Esophagus (tissue), 2 donors: ENCODE measurements at regions not wholly inside any gene's neighbourhood (a gene's known extent, or its start where the extent isn't known, plus 50 kb on each side); places are given as distances from the start of the nearest gene placed in this dataset.

ENCODE experiments used
- H3K27ac ChIP-seq, 2 donors: one replicate each; pipeline ENCODE4 v1.5.1; 2013; ENCODE audit warnings: low read depth in 2 of 2, mild to moderate bottlenecking in 2 of 2, inconsistent platforms in 1 of 2, low read length in 1 of 2, moderate library complexity in 1 of 2
- H3K27me3 ChIP-seq, 2 donors: one replicate each; pipeline ENCODE4 v1.6.1; 2013; ENCODE audit warnings: low read length in 2 of 2, control low read depth in 1 of 2, mild to moderate bottlenecking in 1 of 2; ENCODE audit not compliant: insufficient read depth in 2 of 2, control insufficient read depth in 1 of 2
- H3K36me3 ChIP-seq, 2 donors: one replicate each; pipeline ENCODE4 v1.6.1; 2013; ENCODE audit warnings: low read length in 1 of 2; ENCODE audit not compliant: control insufficient read depth in 2 of 2, insufficient read depth in 2 of 2
- H3K4me1 ChIP-seq, 2 donors: one replicate each; pipeline ENCODE4 v1.6.1; 2013; ENCODE audit warnings: low read length in 1 of 2; ENCODE audit not compliant: control insufficient read depth in 2 of 2, insufficient read depth in 2 of 2
- H3K4me3 ChIP-seq, 2 donors: one replicate each; pipeline ENCODE4 v1.5.1; 2013; ENCODE audit warnings: low read length in 2 of 2, mild to moderate bottlenecking in 2 of 2, low read depth in 1 of 2, moderate library complexity in 1 of 2
- H3K9me3 ChIP-seq, 2 donors: one replicate each; pipeline ENCODE4 v1.6.1; 2013; ENCODE audit warnings: mild to moderate bottlenecking in 2 of 2, low read depth in 1 of 2, low read length in 1 of 2, moderate library complexity in 1 of 2; ENCODE audit not compliant: control insufficient read depth in 2 of 2, insufficient read depth in 1 of 2
- WGBS, 2 donors: extraction: QIAGEN DNeasy Blood & Tissue Kit; methylation state at CpG; one replicate each; pipeline ENCODE4 v1.1.7; 2013; 5-methylcytosine and 5-hydroxymethylcytosine counted together
- donor health status: healthy with polysubstance abuse.
- donor health status: Bipolar disorder and iron deficiency.

DNA sequence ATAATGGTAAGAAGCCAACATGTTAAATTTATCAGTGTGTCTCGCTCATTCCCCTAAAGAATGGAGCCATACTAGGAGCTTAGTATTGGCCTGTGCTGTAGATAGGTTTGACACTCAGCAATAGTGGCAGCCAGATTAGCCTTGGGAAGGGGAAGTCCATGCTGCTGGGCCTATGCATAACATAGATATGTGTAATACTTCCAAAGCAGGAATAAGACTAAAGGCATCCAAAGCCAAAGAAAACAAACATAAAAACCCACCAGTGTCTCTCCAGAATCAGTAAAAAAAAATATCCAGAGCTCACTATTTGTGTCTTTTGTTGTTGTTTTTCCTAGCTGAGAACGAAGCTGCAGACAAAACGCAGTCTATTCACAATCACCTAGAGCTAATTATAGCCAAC lies 104.2 kb upstream of the STXBP5 start:
- Histone ChIP-seq H3K36me3 (no peaks in the 10 kb centered on the region), H3K27me3 (no peaks in the 10 kb centered on the region), H3K4me1 (no peaks in the 10 kb centered on the region), H3K27ac (no peak overlapping the region), H3K9me3 (no peaks in the 10 kb centered on the region), H3K4me3 (no peak overlapping the region)
- WGBS, 2 donors: 77 to 88% methylated on average over 3 of the region's 3 CpGs

DNA sequence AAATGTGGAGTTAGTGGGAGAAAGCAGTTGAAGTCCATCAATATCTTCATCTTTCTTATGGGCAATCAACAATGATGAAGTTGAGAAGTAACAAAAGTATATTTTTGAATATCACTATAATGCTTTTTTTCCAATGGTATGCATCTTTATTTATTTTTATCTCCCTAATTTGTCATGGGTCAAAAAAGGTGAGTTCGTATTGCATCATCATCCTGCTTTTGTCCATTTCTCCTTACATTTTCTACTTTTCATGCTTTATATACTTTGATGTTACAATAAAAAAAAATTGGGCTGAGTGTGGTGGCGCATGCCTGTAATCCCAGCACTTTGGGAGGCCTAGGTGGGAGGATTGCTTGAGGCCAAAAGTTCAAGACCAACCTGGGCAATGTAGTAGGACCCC lies 101.2 kb upstream of the STXBP5 start:
- 93 to 95% methylated on average over 2 of the region's 2 CpGs for WGBS, 2 donors
- Histone ChIP-seq H3K36me3 (no peaks in the 10 kb centered on the region), H3K27me3 (no peaks in the 10 kb centered on the region), H3K27ac (no peak overlapping the region), H3K4me1 (no peaks in the 10 kb centered on the region), H3K4me3 (no peak overlapping the region), H3K9me3 (no peaks in the 10 kb centered on the region)

DNA sequence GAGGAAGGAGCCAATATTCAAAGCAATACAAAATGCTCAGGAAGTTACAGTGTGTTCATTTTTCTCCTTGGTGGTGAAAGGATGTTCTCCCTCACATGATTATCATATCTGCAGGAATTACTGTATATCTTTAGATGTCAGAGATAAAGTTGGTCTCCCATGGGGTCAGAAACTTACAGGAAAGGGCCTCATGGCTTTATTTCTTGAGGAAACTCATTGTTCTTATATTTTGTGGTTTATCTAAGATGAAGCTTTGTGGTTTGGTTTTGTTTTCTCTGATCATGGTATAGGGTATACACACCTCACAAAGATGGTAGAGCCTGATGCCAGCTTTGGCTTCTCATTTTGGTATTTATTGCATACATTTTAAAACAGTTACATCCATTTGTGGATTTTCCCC lies 100.5 kb upstream of the STXBP5 start:
- Histone ChIP-seq H3K27ac (no peak overlapping the region), H3K9me3 (no peaks in the 10 kb centered on the region), H3K36me3 (no peaks in the 10 kb centered on the region), H3K4me3 (no peak overlapping the region), H3K4me1 (no peaks in the 10 kb centered on the region), H3K27me3 (no peaks in the 10 kb centered on the region)

DNA sequence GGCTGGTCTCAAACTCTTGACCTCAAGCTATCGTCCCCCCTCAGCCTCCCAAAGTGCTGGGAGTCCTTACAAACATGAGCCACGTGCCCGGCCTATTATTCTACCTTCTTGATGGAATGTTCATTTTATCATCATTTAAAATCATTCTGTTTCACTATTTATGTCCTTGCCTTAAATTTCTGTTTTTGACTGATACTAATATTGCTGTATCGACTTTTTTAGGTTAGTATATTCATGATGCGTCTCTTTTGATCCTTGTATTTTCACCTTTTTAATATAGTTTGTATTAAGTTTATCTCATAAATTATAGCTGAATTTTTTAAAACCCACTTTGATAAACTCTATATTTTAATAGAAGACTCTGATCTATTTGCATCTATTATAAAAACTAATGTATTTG lies 98.4 kb upstream of the STXBP5 start:
- Histone ChIP-seq H3K36me3 (no peaks in the 10 kb centered on the region), H3K27ac (no peak overlapping the region), H3K27me3 (no peaks in the 10 kb centered on the region), H3K9me3 (no peaks in the 10 kb centered on the region), H3K4me1 (no peaks in the 10 kb centered on the region), H3K4me3 (no peak overlapping the region)
- 88 to 91% methylated on average over 5 of the region's 5 CpGs for WGBS, 2 donors

DNA sequence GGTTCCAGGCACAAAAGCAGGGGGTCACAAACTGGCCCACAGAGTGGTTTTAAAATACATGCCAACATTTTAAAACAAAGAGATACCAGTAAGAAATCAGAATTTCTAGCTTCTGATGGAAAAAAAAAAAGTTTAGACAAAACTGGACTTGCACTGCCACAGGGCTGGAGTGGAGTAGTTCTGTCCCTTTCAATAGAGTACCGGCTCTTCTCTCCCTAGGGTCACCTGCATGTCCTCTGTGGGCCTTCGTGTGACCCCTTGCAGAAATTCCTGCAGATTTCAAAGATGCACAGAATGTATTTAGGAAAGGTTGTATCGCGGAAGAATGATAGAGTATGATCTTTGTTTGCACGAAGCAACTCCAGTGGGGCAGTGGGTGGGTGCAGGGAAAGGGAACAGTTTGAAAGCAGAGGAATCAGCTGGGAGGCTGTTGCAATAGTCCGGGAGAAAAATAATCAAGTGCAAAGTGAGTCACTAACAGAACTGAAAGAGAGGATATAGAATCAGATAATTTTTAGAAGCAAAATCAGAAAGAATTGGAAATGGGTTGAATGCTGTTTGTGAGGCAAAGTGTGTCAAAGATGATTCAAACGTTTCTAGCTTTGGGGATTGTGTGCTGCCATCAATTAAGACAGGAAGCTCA lies 97.3 kb upstream of the STXBP5 start:
- Histone ChIP-seq H3K27me3 (no peaks in the 10 kb centered on the region), H3K36me3 (no peaks in the 10 kb centered on the region), H3K27ac (no peak overlapping the region), H3K4me3 (no peak overlapping the region), H3K9me3 (no peaks in the 10 kb centered on the region), H3K4me1 (no peaks in the 10 kb centered on the region)
- WGBS, 2 donors: 56 to 59% methylated on average over 7 of the region's 7 CpGs

DNA sequence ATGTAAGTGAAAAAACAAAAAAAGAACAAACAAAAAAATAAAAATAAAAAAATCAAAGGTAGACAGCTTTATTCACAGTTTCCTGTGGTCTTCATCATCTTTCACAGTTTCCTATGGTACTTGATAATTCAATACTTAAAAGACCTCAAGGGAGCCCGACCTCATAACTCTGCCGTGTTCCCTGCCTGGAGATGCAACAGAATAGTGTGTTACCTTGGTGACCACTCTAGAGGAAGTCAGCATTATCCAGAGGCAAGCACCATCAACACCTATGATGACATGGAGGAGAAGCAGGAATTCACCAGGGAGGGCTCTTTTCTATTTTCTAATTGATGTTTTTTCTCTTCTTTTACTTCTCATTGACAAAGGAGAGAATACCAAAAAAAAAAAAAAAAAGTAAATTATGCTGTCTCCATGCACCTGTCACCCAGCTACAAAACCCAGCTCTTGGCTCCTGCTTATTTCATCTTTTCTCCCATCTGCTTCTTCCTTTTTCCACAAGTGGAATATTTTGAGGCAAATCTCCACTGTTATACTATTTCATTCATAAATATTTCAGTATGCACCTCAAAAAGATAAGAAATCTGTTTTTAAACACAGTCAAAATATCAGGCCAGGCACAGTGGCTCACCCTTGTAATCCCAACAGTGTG lies 95.8 kb upstream of the STXBP5 start:
- Histone ChIP-seq H3K27ac (no peak overlapping the region), H3K27me3 (no peaks in the 10 kb centered on the region), H3K9me3 (no peaks in the 10 kb centered on the region), H3K4me3 (no peak overlapping the region), H3K36me3 (no peaks in the 10 kb centered on the region), H3K4me1 (no peaks in the 10 kb centered on the region)
- 78 to 80% methylated on average over 2 of the region's 2 CpGs for WGBS, 2 donors

DNA sequence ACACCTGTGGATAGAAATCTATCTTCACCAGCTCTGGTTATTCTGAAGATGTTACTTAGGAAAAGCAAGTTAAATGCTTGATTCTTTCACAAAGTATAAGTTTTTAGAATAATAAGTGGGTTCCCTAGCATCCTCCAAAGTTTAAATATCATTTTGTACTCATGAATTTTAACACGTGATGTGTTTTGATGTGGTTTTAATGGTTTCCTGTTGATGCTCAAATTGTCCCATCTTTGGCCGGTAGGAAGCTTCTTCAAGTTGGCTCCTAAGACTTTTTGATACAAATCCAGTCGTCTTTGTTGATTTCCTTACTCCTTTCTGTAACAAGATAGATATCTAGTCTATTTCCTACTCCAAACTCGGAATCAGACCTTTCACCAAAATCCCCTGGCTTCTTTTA lies 94.5 kb upstream of the STXBP5 start:
- Histone ChIP-seq H3K9me3 (no peaks in the 10 kb centered on the region), H3K27ac (no peak overlapping the region), H3K4me3 (no peak overlapping the region), H3K36me3 (no peaks in the 10 kb centered on the region), H3K27me3 (no peaks in the 10 kb centered on the region), H3K4me1 (no peaks in the 10 kb centered on the region)
- WGBS, 2 donors: 67 to 74% methylated on average over 4 of the region's 4 CpGs

DNA sequence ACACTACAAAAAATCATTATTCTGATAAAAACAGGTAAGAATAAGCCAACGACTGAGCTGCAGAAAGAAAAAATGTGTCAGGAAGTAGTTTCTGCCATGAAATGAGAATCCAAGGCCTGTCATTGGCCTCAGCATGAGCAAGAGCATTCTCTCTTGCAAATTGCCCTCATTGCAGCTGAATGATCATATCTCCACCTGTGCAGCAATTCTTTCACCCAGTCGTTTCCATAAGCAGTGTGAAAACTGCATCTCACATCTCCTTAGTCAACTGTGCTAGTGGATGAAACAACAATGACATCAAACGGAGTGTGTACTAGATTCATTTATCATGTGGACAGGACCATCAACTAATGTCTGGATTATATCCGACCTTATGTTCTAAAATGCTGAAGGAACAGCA lies 88.2 kb upstream of the STXBP5 start:
- Histone ChIP-seq H3K4me1 (no peaks in the 10 kb centered on the region), H3K9me3 (no peaks in the 10 kb centered on the region), H3K27me3 (no peaks in the 10 kb centered on the region), H3K36me3 (no peaks in the 10 kb centered on the region), H3K4me3 (no peak overlapping the region), H3K27ac (no peak overlapping the region)
- WGBS, 2 donors: 57 to 58% methylated on average over 4 of the region's 4 CpGs

DNA sequence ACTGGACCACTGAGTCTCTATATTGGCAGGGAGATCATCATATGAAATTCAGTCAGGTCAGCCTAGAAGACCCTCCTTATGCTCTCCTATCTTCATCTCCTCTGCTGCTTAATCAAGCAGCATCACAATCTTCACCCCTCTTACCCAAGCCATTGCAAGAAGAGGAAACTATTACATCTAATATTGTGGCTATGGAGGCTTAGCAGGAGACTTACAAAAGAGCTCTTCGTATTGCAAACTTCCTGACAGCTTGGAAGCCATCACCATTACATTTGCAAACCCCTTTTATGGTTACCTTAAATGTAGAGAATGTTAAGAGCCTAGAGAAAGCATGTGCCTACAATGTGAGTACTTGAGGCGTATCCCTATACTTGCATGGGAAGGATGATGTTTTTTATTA lies 87.2 kb upstream of the STXBP5 start:
- Histone ChIP-seq H3K4me1 (no peaks in the 10 kb centered on the region), H3K27ac (no peak overlapping the region), H3K4me3 (no peak overlapping the region), H3K27me3 (no peaks in the 10 kb centered on the region), H3K9me3 (no peaks in the 10 kb centered on the region), H3K36me3 (no peaks in the 10 kb centered on the region)
- WGBS, 2 donors: 77 to 82% methylated on average over 2 of the region's 2 CpGs

DNA sequence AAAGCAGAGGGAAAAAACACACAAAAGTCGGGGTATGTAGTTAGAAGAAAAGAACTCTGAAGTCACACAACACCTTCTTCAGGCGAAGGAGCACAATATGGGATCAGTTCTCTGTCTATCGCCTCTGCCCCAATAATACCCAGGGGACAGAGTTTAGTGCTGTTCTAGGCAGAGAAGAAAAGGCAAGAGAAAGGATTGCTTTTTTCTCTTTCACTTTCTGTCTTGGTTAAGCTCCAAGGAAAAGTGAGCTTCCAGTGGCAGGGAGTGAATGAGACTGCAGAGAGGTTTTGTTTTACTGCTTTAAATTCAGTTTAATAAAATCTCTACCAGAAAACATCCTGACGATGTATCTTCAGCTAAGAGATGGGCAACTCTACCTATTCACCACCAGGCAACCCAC lies 86.6 kb upstream of the STXBP5 start:
- Histone ChIP-seq H3K27me3 (no peaks in the 10 kb centered on the region), H3K4me1 (no peaks in the 10 kb centered on the region), H3K9me3 (no peaks in the 10 kb centered on the region), H3K36me3 (no peaks in the 10 kb centered on the region), H3K27ac (no peak overlapping the region), H3K4me3 (no peak overlapping the region)
- WGBS, 2 donors: 66 to 70% methylated on average over 4 of the region's 4 CpGs
